ENCODE measurements at regions not wholly inside any gene's neighbourhood (a gene's known extent, or its start where the extent isn't known, plus 50 kb on each side); places are given as distances from the start of the nearest gene placed in this dataset.

- no peak overlapping the region for H3K27ac ChIP-seq (replicated peaks)
- no peak for DNase-seq (ENCODE audit: low read depth in 1 of 2, low spot score in 1 of 2)
- H3K27me3 ChIP-seq (ENCODE audit: insufficient read depth, poor library complexity, severe bottlenecking) = no peaks in the 10 kb centered on the region
- no peak overlapping the region for H3K4me3 ChIP-seq (replicated peaks; ENCODE audit: insufficient read depth, low read length)
- TF ChIP-seq CTCF (IDR thresholded peaks at IDR 0.05; ENCODE audit: insufficient read depth, low read length) = no peak
- TF ChIP-seq, protein P1, sequence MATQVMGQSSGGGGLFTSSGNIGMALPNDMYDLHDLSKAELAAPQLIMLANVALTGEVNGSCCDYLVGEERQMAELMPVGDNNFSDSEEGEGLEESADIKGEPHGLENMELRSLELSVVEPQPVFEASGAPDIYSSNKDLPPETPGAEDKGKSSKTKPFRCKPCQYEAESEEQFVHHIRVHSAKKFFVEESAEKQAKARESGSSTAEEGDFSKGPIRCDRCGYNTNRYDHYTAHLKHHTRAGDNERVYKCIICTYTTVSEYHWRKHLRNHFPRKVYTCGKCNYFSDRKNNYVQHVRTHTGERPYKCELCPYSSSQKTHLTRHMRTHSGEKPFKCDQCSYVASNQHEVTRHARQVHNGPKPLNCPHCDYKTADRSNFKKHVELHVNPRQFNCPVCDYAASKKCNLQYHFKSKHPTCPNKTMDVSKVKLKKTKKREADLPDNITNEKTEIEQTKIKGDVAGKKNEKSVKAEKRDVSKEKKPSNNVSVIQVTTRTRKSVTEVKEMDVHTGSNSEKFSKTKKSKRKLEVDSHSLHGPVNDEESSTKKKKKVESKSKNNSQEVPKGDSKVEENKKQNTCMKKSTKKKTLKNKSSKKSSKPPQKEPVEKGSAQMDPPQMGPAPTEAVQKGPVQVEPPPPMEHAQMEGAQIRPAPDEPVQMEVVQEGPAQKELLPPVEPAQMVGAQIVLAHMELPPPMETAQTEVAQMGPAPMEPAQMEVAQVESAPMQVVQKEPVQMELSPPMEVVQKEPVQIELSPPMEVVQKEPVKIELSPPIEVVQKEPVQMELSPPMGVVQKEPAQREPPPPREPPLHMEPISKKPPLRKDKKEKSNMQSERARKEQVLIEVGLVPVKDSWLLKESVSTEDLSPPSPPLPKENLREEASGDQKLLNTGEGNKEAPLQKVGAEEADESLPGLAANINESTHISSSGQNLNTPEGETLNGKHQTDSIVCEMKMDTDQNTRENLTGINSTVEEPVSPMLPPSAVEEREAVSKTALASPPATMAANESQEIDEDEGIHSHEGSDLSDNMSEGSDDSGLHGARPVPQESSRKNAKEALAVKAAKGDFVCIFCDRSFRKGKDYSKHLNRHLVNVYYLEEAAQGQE (IDR thresholded peaks at IDR 0.05; ENCODE audit: insufficient replicate concordance, low read depth) = no peak
- no peak for TF ChIP-seq SPI1 (IDR thresholded peaks at IDR 0.05; ENCODE audit: borderline replicate concordance, low read depth)
- TF ChIP-seq POLR2AphosphoS5 (IDR thresholded peaks at IDR 0.05; ENCODE audit: low read depth) = no peak
- no peak for TF ChIP-seq GABPA (IDR thresholded peaks at IDR 0.05; ENCODE audit: low read depth)
Observed at GRCh38 chr12:127060933-127061332, 1206.0 kb upstream of the TMEM132C start.

DNA sequence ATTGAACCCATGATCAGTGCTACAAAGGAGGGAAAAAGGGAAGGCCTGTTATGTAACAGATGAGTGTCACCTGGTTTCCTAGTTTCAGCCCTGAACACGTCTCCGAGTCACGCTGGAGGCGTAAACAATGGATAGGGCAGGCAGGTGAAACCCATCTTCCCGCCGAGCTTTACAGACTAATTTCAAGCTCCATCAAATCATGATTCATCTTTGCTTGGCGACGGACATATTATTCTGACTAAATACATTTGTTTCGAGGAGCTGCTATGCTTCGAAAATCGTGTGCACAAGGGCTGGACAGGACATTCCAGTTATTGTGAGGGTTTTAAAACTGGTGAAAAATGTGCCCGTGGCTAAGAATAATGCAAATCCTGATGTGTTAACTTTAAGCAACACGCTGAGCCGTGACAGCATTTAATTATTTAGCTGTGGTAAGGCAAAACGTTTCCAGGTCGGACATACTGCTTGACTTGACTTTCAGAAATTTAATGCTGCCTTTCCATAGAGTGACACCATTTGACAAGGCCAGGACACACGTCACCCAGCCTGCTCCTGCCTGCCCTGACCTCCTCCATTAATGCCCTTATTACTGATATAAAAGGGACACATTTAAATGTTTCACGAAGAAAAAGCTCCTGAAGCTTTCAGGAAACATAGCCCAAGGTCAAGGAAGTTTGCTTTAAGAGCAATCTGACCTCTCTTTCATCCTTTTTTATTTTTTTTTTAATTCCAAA, 1203.5 kb upstream of the TMEM132C start:
- no peak overlapping the region for H3K27ac ChIP-seq (replicated peaks)
- DNase-seq (ENCODE audit: low read depth in 1 of 2, low spot score in 1 of 2) = no peak
- no peaks in the 10 kb centered on the region for H3K27me3 ChIP-seq (ENCODE audit: insufficient read depth, poor library complexity, severe bottlenecking)
- H3K4me3 ChIP-seq (replicated peaks; ENCODE audit: insufficient read depth, low read length) = no peak overlapping the region
- TF ChIP-seq GABPA (IDR thresholded peaks at IDR 0.05; ENCODE audit: low read depth) (no peak), SPI1 (IDR thresholded peaks at IDR 0.05; ENCODE audit: borderline replicate concordance, low read depth) (no peak), POLR2AphosphoS5 (IDR thresholded peaks at IDR 0.05; ENCODE audit: low read depth) (no peak), CTCF (IDR thresholded peaks at IDR 0.05; ENCODE audit: insufficient read depth, low read length) (no peak)
- TF ChIP-seq, protein P1 (IDR thresholded peaks at IDR 0.05; ENCODE audit: insufficient replicate concordance, low read depth) = no peak

GRCh38 chr12:127064207-127064606, 1202.8 kb upstream of the TMEM132C start:
- no peak for DNase-seq (ENCODE audit: low read depth in 1 of 2, low spot score in 1 of 2)
- Histone ChIP-seq H3K27me3 (ENCODE audit: insufficient read depth, poor library complexity, severe bottlenecking) (no peaks in the 10 kb centered on the region), H3K27ac (replicated peaks) (no peak overlapping the region), H3K4me3 (replicated peaks; ENCODE audit: insufficient read depth, low read length) (no peak overlapping the region)
- TF ChIP-seq, protein P1 (IDR thresholded peaks at IDR 0.05; ENCODE audit: insufficient replicate concordance, low read depth) = no peak
- TF ChIP-seq SPI1 (IDR thresholded peaks at IDR 0.05; ENCODE audit: borderline replicate concordance, low read depth) (no peak), GABPA (IDR thresholded peaks at IDR 0.05; ENCODE audit: low read depth) (no peak), CTCF (IDR thresholded peaks at IDR 0.05; ENCODE audit: insufficient read depth, low read length) (no peak), POLR2AphosphoS5 (IDR thresholded peaks at IDR 0.05; ENCODE audit: low read depth) (no peak)

Measured in HL-60 (cell line).